ENCODE measurements at regions not wholly inside any gene's neighbourhood (a gene's known extent, or its start where the extent isn't known, plus 50 kb on each side); places are given as distances from the start of the nearest gene placed in this dataset.
A peak's percentile ranks its signal among the peaks of the same experiment; 100 is the strongest.
"Not testable (repeated sequence)": the region's sequence is repeated elsewhere in the genome, so short reads cannot be mapped to it uniquely, and the experiment has no call there.

DNA sequence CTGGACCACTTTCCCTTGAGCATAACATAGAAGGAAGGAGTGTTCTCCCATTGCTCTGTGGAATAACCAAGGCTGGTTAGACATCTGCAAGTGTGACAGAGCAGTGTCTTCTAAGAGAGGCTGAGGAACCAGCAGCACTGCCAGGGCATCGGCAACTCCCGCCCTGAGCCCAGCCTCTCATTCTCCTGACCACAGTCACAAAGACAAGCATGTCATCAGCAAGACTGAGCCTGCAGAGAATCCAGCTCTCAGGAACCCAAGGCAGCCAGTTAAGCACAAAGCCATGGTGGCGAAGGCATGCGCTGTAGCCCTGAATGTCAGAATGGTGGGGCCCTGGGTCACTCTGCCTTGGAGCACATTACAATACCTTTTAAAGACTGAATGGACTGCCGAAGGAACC, 253.9 kb downstream of the AGTPBP1 start:
- DNase-seq, result no peak

DNA sequence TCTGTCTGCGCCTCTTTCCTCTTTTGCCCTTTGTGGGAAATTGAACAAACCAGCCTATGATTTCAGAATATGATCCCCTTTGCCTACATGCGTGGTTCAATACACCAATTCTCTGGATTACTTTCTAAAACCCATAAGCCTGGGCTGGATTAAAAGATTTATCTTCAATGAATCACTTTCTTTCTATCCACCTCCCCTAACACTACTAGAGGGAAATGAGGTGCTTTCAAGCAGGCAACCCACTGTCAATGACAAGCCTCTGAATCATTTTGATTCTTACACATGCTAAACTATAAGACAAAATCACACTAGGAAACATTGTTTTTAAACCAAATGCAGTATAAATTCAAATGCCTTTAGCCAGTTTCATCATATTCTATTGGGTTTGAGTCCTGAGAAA, 257.5 kb downstream of the AGTPBP1 start:
- no peak for DNase-seq
- in situ Hi-C loops (cut with MboI; ENCODE audit: low pct_unique_long_range_greater_than_20kb, low sequenced_read_pairs), result no loop called here

More for the DNA sequence above, 253.9 kb downstream of the AGTPBP1 start:
- in situ Hi-C loops (cut with MboI; ENCODE audit: low pct_unique_long_range_greater_than_20kb, low sequenced_read_pairs), result no loop called here

DNA sequence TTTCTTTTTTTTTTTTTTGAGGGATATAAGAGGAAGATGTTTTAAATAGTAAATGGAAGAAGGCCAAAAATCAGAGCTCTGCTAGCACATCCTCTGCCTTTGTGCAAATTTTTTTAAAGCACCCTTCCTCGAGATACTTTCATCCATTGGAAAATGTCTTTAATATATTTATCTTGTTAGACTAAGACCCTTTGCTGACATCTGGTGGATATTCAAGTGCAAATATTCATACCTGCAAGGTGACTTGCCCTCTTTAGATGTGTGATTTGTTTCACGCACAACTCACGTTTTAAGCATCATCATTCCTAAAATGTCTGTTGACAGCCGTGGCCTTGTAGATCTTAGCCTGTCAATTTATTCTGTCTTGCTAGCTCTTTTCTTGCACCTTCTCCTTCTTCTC, 258.5 kb downstream of the AGTPBP1 start:
- in situ Hi-C loops (cut with MboI; ENCODE audit: low pct_unique_long_range_greater_than_20kb, low sequenced_read_pairs), result no loop called here
- no peak for DNase-seq

DNA sequence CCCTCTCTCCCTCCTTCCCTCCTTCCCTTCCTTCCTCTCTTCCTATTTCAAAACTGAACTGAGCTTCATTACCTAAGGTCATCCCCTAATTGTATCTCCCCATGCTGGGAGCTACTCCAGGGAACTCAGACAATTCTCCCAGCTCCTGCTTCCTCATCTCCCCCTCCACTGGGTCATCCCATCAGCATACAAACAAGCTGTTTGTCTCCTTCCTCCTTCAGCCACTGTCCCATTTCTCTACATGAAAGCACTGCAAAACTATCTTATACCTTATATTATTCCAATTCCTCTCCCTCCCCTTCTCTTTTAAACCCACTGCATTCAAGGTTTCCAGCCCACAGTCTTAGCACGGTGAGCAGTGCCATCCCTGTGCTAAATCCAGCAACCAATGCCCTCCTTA, 262.4 kb downstream of the AGTPBP1 start:
- DNase-seq, result no peak
- in situ Hi-C loops (cut with MboI; ENCODE audit: low pct_unique_long_range_greater_than_20kb, low sequenced_read_pairs), result no loop called here

DNA sequence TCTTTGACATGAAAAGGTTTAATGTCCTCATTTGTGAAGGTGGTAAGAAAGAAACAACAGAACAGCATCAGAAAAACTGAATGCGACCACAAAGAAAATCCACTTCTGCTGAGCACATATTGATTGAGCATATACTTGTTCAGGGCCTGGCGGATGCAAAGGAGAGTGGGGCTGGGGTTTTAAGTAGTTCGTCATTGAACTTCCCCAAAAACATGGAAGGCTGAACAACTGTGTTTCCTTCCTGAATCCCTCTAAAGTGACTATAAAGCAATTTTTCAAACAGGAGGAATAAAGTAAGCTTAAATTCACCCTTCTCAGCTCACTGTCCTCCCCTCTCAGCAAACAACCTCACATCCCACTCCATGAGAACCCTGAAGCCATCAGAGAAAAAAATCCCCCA, 262.9 kb downstream of the AGTPBP1 start:
- in situ Hi-C loops (cut with MboI; ENCODE audit: low pct_unique_long_range_greater_than_20kb, low sequenced_read_pairs), result no loop called here
- DNase-seq, result peak; percentile 2

DNA sequence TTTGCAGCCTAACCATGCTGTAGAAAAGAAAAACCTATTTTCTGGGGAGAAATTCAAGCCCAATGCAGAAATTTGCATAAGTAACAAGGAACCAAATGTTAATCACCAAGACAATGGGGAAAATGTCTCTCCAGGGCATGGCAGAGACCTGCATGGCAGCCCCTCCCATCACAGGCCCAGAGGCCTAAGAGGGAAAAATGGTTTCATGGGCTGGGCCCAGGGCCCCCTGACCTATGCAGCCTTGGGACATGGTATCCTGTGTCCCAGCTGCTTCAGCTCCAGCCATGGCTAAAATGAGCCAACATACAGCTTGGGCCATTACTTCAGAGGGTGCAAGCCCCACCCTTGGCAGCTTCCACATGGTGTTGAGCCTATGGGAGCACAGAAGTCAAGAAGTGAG, 266.9 kb downstream of the AGTPBP1 start:
- in situ Hi-C loops (cut with MboI; ENCODE audit: low pct_unique_long_range_greater_than_20kb, low sequenced_read_pairs); DNase-seq: not testable (repeated sequence)

DNA sequence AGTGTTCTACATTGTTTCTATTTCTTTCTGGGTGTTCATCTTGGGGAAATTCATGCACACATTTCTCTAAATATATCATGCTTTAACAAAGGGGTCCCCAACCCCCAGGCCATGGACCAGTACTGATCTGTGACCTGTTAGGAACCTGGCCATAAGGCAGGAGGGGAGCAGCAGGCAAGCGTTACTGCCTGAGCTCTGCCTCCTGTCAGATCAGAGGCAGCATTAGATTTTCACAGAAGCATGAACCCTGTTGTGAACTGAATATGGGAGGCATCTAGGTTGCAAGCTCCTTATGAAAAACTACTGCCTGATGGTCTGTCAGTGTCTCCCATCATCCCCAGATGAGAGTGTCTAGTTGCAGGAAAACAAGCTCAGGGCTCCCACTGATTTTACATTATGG, 270.0 kb downstream of the AGTPBP1 start:
- DNase-seq, result no peak
- in situ Hi-C loops (cut with MboI; ENCODE audit: low pct_unique_long_range_greater_than_20kb, low sequenced_read_pairs), result no loop called here

DNA sequence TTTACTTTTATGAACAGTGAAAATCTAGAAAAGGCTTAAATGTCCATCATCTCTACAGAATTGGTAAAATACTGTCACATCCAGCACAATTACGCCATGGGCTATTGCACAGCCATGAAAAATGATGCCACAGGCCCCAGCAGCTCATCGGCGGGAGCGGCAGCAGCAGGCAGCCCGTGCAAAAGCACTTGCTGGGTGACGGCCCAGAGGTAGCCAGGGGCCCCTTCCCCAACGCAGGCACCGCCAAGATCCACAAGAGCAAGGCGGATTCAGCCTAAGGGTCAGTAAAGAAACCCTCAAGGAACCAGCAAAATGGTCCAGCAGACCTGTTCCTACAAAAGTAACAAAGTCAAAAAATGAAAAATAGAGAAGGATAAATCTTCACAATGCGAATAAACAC, 272.7 kb downstream of the AGTPBP1 start:
- no peak for DNase-seq
- in situ Hi-C loops (cut with MboI; ENCODE audit: low pct_unique_long_range_greater_than_20kb, low sequenced_read_pairs), result no loop called here

DNA sequence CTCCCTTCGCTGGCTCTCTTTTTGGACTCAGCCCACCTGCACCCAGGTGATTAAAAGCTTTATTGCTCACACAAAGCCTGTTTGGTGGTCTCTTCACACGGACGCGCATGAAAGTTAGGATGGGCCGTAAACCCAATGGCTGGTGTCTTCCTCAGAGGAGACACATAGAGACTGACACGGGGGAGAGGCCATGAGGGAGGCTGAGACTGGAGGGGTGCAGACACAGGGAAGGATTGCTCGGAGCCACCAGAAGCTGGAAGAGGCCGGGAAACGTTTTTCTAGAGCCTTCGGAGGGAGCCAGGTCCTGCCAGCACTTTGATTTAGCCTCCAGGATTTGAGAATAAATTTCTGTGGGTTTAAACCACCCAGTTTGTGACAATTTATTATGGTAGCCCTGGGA, 274.9 kb downstream of the AGTPBP1 start:
- in situ Hi-C loops (cut with MboI; ENCODE audit: low pct_unique_long_range_greater_than_20kb, low sequenced_read_pairs), result no loop called here
- no peak for DNase-seq

DNA sequence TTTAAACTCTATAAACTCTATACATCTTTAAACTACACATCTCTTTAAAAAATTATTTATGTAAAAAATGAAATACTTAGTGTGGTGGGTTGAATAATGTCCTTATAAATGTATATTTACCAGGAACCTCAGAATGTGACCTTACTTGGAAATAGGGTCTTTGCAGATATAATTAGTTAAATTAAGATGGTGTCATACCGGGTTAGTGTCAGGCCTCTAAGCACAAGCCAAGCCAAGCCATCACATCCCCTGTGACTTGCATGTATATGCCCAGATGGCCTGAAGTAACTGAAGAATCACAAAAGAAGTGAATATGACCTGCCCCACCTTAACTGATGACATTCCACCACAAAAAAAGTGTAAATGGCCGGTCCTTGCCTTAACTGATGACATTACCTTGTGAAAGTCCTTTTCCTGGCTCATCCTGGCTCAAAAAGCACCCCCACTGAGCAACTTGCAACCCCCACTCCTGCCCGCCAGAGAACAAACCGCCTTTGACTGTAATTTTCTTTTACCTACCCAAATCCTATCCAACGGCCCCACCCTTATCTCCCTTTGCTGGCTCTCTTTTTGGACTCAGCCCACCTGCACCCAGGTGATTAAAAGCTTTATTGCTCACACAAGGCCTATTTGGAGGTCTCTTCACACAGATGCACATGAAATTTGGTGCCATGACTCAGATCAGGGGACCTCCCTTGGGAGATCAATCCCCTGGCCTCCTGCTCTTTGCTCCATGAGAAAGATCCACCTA, 283.5 kb downstream of the AGTPBP1 start:
- DNase-seq; in situ Hi-C loops (cut with MboI; ENCODE audit: low pct_unique_long_range_greater_than_20kb, low sequenced_read_pairs): not testable (repeated sequence)

DNA sequence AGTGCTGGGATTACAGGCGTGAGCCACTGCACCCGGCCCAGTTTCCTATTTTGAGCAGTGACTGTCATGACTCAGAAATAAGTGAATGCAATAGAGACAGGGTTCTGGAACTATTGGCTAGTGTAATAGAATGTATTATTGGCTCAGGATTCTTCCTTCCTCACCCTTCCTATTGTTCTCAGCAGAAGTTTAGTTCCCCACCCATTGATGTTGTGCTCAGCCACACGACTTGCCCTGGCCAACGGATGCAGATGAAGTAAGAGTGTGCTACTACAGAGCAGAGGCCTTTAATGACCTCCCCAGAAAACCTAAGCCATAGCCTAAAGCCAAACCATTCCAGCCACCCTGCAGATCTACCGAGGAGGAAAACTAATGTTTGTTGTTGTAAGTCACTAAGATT, 287.9 kb downstream of the AGTPBP1 start:
- no peak for DNase-seq
- in situ Hi-C loops (cut with MboI; ENCODE audit: low pct_unique_long_range_greater_than_20kb, low sequenced_read_pairs), result no loop called here

DNA sequence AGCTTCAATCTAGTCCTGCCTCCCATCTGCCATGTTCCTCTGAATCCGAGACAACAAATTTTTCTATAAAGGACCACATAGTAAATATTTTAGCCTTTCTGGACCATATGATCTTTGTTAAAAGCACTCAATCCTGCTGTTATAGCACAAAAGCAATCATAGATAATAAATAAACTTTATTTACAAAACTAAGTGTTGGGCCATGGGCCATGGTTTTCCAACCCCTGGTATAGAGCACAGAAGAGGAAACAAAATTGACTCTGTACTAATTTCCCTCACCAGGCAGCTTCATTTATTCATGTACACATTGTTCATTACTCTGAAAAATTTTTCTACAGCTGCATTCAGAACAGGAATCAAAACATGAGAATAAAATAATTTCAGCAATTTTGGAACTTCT, 288.9 kb downstream of the AGTPBP1 start:
- no peak for DNase-seq
- in situ Hi-C loops (cut with MboI; ENCODE audit: low pct_unique_long_range_greater_than_20kb, low sequenced_read_pairs), result no loop called here

DNA sequence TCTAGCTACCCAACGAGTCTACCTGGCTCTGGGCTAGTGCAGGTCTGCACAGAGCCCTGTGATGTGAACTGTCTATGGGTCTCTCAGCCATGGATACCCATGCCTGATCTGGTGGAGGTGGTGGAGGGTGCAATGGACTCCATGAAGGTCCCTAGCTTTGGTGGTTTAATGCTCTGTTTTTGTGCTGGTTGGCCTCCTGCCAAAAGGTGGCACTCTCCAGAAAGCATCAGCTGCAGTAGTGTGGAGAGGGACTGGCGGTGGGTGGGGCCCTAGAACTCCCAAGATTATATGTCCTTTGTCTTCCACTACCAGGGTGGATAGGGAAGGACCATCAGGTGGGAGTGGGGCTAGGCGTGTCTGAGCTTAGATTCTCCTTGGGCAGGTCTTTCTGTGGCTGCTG, 290.1 kb downstream of the AGTPBP1 start:
- no peak for DNase-seq
- in situ Hi-C loops (cut with MboI; ENCODE audit: low pct_unique_long_range_greater_than_20kb, low sequenced_read_pairs), result no loop called here

DNA sequence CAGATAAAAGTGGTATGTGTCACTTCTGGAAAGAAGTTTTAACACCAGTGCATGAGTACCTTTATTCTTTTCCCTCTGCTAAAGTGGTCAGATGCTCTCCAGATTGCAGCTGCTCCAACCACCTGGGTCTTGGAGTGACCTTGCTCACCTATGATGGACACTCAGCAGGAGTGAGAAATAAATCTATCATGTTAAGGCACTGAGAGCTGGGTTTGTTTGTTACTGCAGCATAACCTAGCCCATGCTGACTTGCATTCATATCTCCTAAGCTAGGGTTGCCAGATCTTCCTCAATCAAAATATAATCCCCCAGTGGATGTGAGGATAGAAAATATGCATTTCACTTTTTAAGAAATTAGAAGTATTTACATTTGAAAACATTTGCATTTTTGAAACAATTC, 295.9 kb downstream of the AGTPBP1 start:
- in situ Hi-C loops (cut with MboI; ENCODE audit: low pct_unique_long_range_greater_than_20kb, low sequenced_read_pairs), result no loop called here
- DNase-seq, result no peak

DNA sequence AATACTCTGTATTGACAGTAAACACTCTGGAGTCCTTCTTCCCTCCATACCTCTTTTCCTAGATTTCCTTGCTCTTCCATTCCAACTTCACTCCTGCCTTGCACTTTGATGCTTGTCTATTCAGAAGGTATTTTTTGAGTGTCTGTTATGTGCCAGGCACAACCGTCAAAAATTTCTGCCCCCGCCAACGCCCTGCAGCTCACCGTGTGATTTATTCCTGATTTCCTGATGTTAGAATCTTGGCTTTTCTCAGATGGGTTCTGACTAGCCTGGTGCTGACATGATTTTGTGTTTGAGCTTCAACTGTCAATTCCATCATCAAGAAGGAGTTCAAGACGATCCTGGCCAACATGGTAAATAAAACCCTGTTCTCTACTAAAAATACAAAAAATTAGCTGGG, 297.5 kb downstream of the AGTPBP1 start:
- DNase-seq, result no peak
- in situ Hi-C loops (cut with MboI; ENCODE audit: low pct_unique_long_range_greater_than_20kb, low sequenced_read_pairs), result no loop called here

DNA sequence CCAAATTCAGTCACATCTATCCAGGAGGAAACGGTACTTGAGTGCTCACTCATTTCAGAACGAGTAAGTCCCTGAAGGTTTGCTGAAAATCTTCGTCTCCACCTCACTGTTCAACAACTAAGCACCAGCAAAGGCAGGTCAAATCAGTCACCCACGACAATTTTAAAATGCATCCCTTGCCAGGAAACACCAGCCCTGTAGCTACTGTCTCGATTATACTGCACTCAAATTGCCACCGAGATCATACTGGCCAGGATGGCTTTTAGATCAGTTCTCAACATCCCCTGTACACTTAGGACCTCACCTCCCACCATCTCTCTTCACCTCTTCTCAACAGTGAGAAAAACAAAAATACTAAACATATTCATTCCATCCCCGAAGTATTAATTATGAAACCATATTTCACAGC, 298.6 kb downstream of the AGTPBP1 start:
- in situ Hi-C loops (cut with MboI; ENCODE audit: low pct_unique_long_range_greater_than_20kb, low sequenced_read_pairs), result no loop called here
- DNase-seq, result no peak

DNA sequence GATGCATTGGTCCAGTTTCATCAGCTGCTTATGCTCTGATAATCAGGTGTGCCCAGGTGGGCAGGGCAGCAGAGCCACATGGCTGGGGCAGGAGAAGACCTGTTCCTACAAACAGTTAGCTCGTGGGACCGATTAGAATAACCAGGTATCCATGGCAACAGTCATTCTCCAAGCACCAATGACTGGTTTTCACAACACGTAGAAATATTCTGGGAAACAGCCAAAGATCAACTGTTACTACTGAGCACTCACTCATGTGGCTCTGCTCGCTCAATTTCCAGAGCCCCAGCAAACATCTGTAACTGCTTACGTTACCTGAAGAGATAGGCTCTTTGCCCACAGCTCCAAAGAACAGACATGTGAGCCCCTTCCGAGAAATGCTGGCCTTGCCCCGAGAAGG, 302.0 kb downstream of the AGTPBP1 start:
- in situ Hi-C loops (cut with MboI; ENCODE audit: low pct_unique_long_range_greater_than_20kb, low sequenced_read_pairs), result no loop called here

DNA sequence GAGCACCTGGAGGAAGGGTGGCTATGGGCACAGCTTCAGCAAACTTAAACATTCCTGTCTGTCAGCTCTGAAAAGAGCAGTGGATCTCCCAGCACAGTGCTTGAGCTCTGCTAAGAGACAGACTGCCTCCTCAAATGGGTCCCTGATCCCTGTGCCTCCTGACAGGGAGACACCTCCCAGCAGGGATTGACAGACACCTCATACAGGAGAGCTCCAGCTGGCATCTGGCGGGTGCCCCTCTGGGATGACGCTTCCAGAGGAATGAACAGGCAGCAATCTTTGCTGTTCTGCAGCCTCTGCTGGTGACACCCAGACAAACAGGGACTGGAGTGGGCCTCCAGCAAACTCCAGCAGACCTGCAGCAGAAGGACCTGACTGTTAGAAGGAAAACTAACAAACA, 307.8 kb downstream of the AGTPBP1 start:
- in situ Hi-C loops (cut with MboI; ENCODE audit: low pct_unique_long_range_greater_than_20kb, low sequenced_read_pairs); DNase-seq: not testable (repeated sequence)

More for the DNA sequence above, 302.0 kb downstream of the AGTPBP1 start:
- no peak for DNase-seq

DNA sequence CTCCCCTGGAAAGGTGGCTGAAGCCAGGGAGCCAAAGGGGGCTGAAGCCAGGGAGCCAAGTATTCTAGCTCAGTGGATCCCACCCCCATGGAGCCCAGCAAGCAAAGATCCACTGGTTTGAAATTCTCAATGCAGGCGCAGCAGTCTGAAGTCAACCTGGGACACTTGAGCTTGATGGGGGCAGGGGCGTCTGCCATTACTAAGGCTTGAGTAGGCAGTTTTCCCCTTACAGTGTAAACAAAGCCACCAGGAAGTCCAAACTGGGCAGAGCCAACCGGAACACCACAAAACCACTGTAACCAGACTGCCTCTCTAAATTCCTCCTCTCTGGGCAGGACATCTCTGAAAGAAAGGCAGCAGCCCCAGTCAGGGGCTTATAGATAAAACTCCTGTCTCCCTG, 308.2 kb downstream of the AGTPBP1 start:
- DNase-seq; in situ Hi-C loops (cut with MboI; ENCODE audit: low pct_unique_long_range_greater_than_20kb, low sequenced_read_pairs): not testable (repeated sequence)

DNA sequence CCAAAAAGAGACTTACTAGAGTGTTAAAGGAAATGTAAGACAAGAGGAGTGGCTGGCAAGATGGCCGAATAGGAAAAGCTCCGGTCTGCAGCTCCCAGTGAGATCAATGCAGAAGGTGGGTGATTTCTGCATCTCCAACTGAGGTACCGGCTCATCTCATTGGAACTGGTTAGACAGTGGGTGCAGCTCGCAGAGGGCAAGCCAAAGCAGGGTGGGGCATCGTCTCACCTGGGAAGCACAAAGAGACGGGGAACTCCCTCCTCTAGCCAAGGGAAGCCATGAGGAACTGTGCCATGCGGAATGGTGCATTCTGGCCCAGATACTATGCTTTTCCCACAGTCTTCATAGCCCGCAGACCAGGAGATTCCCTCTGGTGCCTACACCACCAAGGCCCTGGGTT, 308.7 kb downstream of the AGTPBP1 start:
- DNase-seq, result no peak
- in situ Hi-C loops (cut with MboI; ENCODE audit: low pct_unique_long_range_greater_than_20kb, low sequenced_read_pairs), result no loop called here

DNA sequence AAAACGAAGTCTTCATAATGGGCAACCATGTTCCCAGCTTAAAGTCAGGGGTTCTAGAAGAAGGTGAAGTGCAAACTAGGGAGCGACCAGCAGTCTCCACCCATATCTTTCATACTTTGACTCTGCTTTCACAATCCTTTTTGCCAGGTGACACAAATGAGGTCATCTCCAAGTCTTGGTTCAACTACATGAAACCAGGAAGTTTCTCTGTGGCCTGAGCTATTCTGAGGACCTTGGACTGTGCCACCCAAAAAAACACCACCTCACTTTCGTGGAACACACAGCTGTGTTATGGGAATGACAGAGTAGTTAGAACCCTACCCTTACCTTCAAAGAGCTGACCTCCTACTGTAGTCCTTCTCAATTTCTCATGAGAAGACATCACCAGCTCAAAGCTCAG, 309.2 kb downstream of the AGTPBP1 start:
- DNase-seq, result no peak
- in situ Hi-C loops (cut with MboI; ENCODE audit: low pct_unique_long_range_greater_than_20kb, low sequenced_read_pairs), result no loop called here

Measured in KBM-7 (cell line).